Brain pericyte (primary cell): ENCODE measurements at regions not wholly inside any gene's neighbourhood (a gene's known extent, or its start where the extent isn't known, plus 50 kb on each side); places are given as distances from the start of the nearest gene placed in this dataset.

Experiments used
- DNase-seq: peaks from one replicate; pipeline ENCODE4 v3.0.0-alpha.2; 2012; ENCODE audit warnings: low read depth, low spot score

- DNase-seq, result no peak
Observed at GRCh38 chr5:174844971-174845370, 120.6 kb downstream of the MSX2 start.

GRCh38 chr5:174843263-174844250 is 119.2 kb downstream of the MSX2 start:
- DNase-seq, result no peak

GRCh38 chr5:174840435-174840834 is 116.1 kb downstream of the MSX2 start:
- no peak for DNase-seq

GRCh38 chr5:174839196-174839595 is 114.8 kb downstream of the MSX2 start:
- DNase-seq, result no peak

GRCh38 chr5:174837919-174838902 is 113.8 kb downstream of the MSX2 start:
- DNase-seq, result no peak

- DNase-seq, result no peak
Observed at GRCh38 chr5:174834081-174834480, 109.7 kb downstream of the MSX2 start.

GRCh38 chr5:174832811-174833210 is 108.4 kb downstream of the MSX2 start:
- no peak for DNase-seq

GRCh38 chr5:174832025-174832424 is 107.6 kb downstream of the MSX2 start:
- DNase-seq, result no peak

- no peak for DNase-seq
Observed at GRCh38 chr5:174831031-174831660, 106.8 kb downstream of the MSX2 start.

GRCh38 chr5:174829511-174829864 is 105.1 kb downstream of the MSX2 start:
- no peak for DNase-seq

- no peak for DNase-seq
Observed at GRCh38 chr5:174828804-174829510, 104.6 kb downstream of the MSX2 start.

GRCh38 chr5:174827558-174827957 is 103.2 kb downstream of the MSX2 start:
- DNase-seq, result no peak

- no peak for DNase-seq
Observed at GRCh38 chr5:174825587-174825986, 101.2 kb downstream of the MSX2 start.

GRCh38 chr5:174818430-174818829 is 94.0 kb downstream of the MSX2 start:
- DNase-seq, result no peak

- DNase-seq, result no peak
Observed at GRCh38 chr5:174817610-174818009, 93.2 kb downstream of the MSX2 start.

GRCh38 chr5:174816858-174817257 is 92.5 kb downstream of the MSX2 start:
- DNase-seq, result no peak

- DNase-seq, result no peak
Observed at GRCh38 chr5:174811438-174811837, 87.1 kb downstream of the MSX2 start.

- no peak for DNase-seq
Observed at GRCh38 chr5:174810796-174811195, 86.4 kb downstream of the MSX2 start.

- DNase-seq, result no peak
Observed at GRCh38 chr5:174807471-174807870, 83.1 kb downstream of the MSX2 start.

- DNase-seq, result no peak
Observed at GRCh38 chr5:174806729-174807128, 82.3 kb downstream of the MSX2 start.

GRCh38 chr5:174801798-174802197 is 77.4 kb downstream of the MSX2 start:
- no peak for DNase-seq
